Neutrophil (primary cell): ENCODE measurements at regions not wholly inside any gene's neighbourhood (a gene's known extent, or its start where the extent isn't known, plus 50 kb on each side); places are given as distances from the start of the nearest gene placed in this dataset.

Source experiments
- H3K27ac ChIP-seq: fragments of 200-600 bp; sonication (generic); 2 replicates; pipeline ENCODE4 v1.5.1; 2016; ENCODE audit warnings: mild to moderate bottlenecking, moderate library complexity
- H3K27me3 ChIP-seq: fragments of 200-600 bp; sonication (generic); 2 replicates; pipeline ENCODE4 v1.6.0; 2016; ENCODE audit warnings: mild to moderate bottlenecking
- H3K36me3 ChIP-seq: fragments of 200-600 bp; sonication (generic); 2 replicates; pipeline ENCODE4 v1.5.1; 2017
- H3K4me1 ChIP-seq, 2 experiments: fragments of 200-600 bp in 1 of 2; sonication (generic) in 1 of 2; 1 replicate in 1 of 2; 2 replicates in 1 of 2; pipeline versions ENCODE4 v1.5.1 to v1.6.1; 2013 to 2016; ENCODE audit warnings: low read depth in 1 of 2, low read length in 1 of 2, mild to moderate bottlenecking in 1 of 2, moderate library complexity in 1 of 2; ENCODE audit not compliant: control insufficient read depth in 1 of 2, insufficient read depth in 1 of 2
- H3K4me3 ChIP-seq, 2 experiments: fragments of 200-600 bp in 1 of 2; sonication (generic) in 1 of 2; 1 replicate in 1 of 2; 2 replicates in 1 of 2; pipeline ENCODE4 v1.5.1; 2013 to 2016; ENCODE audit warnings: low read depth in 1 of 2, low read length in 1 of 2, mild to moderate bottlenecking in 1 of 2, moderate library complexity in 1 of 2
- H3K9me3 ChIP-seq: fragments of 200-600 bp; sonication (generic); 2 replicates; pipeline ENCODE4 v1.5.1; 2016
- CTCF ChIP-seq: fragments of 200-600 bp; sonication (generic); IDR thresholded peaks from 2 replicates; pipeline ENCODE4 v1.5.1; 2016; ENCODE audit warnings: antibody characterized with exemption

- Histone ChIP-seq H3K36me3 (no peaks in the 10 kb centered on the region), H3K4me1 (no peaks in the 10 kb centered on the region), H3K4me3 (no peak overlapping the region), H3K27me3 (no peaks in the 10 kb centered on the region), H3K27ac (no peak overlapping the region), H3K9me3 (no peaks in the 10 kb centered on the region)
- TF ChIP-seq CTCF, result no peak
Observed at GRCh38 chr13:54445865-54446264, 1417.3 kb downstream of the OLFM4 start.

- no peak overlapping the region for H3K4me3 ChIP-seq
- H3K36me3 ChIP-seq, result no peaks in the 10 kb centered on the region
- no peaks in the 10 kb centered on the region for H3K27me3 ChIP-seq
- TF ChIP-seq CTCF, result no peak
- H3K4me1 ChIP-seq, result no peaks in the 10 kb centered on the region
- no peaks in the 10 kb centered on the region for H3K9me3 ChIP-seq
- no peak overlapping the region for H3K27ac ChIP-seq
Observed at GRCh38 chr13:54449922-54450321, 1421.3 kb downstream of the OLFM4 start.

- H3K27ac ChIP-seq, result no peak overlapping the region
- no peaks in the 10 kb centered on the region for H3K4me1 ChIP-seq
- no peaks in the 10 kb centered on the region for H3K9me3 ChIP-seq
- no peak for TF ChIP-seq CTCF
- no peak overlapping the region for H3K4me3 ChIP-seq
- no peaks in the 10 kb centered on the region for H3K36me3 ChIP-seq
- H3K27me3 ChIP-seq, result no peaks in the 10 kb centered on the region
Observed at GRCh38 chr13:54484166-54484565, 1455.6 kb downstream of the OLFM4 start.

- no peaks in the 10 kb centered on the region for H3K4me1 ChIP-seq
- no peaks in the 10 kb centered on the region for H3K27me3 ChIP-seq
- H3K36me3 ChIP-seq, result no peaks in the 10 kb centered on the region
- no peaks in the 10 kb centered on the region for H3K9me3 ChIP-seq
- H3K4me3 ChIP-seq, result no peak overlapping the region
- H3K27ac ChIP-seq, result no peak overlapping the region
- TF ChIP-seq CTCF, result no peak
Observed at GRCh38 chr13:54486421-54487166, 1458.0 kb downstream of the OLFM4 start.

- TF ChIP-seq CTCF, result no peak
- H3K4me1 ChIP-seq, result no peaks in the 10 kb centered on the region
- H3K9me3 ChIP-seq, result no peaks in the 10 kb centered on the region
- no peak overlapping the region for H3K27ac ChIP-seq
- no peaks in the 10 kb centered on the region for H3K36me3 ChIP-seq
- no peaks in the 10 kb centered on the region for H3K27me3 ChIP-seq
- no peak overlapping the region for H3K4me3 ChIP-seq
Observed at GRCh38 chr13:54489359-54489758, 1460.7 kb downstream of the OLFM4 start.
